Epithelial cell of proximal tubule (primary cell): ENCODE measurements at regions not wholly inside any gene's neighbourhood (a gene's known extent, or its start where the extent isn't known, plus 50 kb on each side); places are given as distances from the start of the nearest gene placed in this dataset.

ENCODE experiments used
- DNase-seq: peaks from one replicate; pipeline ENCODE4 v3.0.0-alpha.2; 2011; ENCODE audit warnings: low read depth
- H3K4me3 ChIP-seq: 2 replicates; pipeline ENCODE4 v1.5.1; 2011; ENCODE audit warnings: low read depth, mild to moderate bottlenecking, low read length
- TF ChIP-seq, protein P1 (sequence below): conservative IDR thresholded peaks from 2 replicates; pipeline ENCODE4 v1.5.1; 2012; ENCODE audit warnings: low read depth, mild to moderate bottlenecking, low read length

DNA sequence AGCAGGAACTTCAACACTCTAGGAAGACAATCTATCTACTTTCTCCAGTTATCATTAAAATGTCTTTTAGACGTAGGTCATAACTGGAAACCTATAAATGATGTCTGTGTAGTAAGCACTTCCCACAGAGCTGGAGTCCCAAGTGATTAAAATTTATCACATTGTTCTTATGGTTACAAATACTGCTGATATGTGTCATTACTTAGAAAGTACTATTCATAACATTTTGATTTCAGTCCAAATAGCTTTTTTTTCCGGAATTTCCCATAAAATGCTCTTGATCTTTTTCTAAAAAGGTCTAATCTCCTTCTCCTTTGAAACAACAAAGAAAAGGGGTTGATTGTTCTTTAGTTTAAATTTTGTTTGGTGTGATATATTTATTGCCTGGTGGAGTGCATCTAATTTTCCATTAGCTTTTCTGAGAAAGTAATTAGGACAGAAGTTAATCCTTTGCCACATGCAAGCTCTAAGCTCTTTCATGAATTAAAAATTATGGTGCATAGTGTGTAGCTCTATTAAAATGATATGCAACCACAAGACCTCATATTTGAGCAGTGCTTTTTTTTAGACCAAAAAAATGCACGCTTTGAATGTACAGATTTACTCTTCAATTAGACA, 132.7 kb upstream of the TCF21 start:
- no peak overlapping the region for H3K4me3 ChIP-seq
- TF ChIP-seq, protein P1, sequence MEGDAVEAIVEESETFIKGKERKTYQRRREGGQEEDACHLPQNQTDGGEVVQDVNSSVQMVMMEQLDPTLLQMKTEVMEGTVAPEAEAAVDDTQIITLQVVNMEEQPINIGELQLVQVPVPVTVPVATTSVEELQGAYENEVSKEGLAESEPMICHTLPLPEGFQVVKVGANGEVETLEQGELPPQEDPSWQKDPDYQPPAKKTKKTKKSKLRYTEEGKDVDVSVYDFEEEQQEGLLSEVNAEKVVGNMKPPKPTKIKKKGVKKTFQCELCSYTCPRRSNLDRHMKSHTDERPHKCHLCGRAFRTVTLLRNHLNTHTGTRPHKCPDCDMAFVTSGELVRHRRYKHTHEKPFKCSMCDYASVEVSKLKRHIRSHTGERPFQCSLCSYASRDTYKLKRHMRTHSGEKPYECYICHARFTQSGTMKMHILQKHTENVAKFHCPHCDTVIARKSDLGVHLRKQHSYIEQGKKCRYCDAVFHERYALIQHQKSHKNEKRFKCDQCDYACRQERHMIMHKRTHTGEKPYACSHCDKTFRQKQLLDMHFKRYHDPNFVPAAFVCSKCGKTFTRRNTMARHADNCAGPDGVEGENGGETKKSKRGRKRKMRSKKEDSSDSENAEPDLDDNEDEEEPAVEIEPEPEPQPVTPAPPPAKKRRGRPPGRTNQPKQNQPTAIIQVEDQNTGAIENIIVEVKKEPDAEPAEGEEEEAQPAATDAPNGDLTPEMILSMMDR = no peak
- DNase-seq = no peak

DNA sequence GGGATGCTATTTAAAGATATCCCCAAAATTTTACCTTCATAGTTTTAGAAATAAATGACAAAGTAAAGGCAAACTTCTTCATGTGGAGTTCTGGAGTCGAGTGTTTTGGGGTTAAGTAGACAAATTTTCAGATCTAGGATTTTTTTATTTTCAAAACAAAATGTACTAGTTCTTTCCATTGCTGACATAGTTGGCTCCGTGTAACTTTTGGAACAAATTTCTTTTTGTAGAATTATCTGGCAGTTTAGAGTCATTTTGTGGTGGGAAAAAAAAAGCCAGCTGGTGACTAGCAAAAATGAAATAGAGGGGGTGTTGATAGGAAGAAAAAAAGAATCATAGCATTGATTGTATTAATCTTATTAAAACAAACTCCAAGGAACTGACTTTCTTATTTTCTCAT, 131.6 kb upstream of the TCF21 start:
- TF ChIP-seq, protein P1 = no peak
- H3K4me3 ChIP-seq = no peak overlapping the region
- DNase-seq = no peak

DNA sequence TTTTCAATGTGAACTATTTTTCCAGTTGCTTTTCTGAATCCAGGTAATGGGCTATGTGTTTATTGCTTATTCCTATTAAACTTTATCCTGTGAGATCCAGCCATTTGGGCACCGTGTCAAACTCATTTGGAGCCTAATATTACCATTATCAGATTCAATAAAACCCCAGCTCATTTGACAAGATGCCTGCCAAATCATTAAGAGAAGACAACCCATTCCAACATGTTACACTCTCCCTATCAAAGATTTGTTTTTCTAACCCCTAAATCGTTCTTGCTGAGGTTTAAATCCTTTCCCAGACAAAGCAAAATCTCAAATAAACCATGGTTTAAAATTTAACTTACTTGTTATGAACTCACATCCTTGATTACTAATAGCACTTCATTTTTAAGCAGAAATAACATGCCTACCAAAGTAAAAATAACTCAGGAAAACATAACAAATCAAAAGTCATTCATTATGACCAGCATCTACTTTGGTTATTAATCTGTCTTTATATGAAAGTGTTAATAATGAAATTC, 130.0 kb upstream of the TCF21 start:
- TF ChIP-seq, protein P1 = no peak
- no peak for DNase-seq
- no peak overlapping the region for H3K4me3 ChIP-seq

DNA sequence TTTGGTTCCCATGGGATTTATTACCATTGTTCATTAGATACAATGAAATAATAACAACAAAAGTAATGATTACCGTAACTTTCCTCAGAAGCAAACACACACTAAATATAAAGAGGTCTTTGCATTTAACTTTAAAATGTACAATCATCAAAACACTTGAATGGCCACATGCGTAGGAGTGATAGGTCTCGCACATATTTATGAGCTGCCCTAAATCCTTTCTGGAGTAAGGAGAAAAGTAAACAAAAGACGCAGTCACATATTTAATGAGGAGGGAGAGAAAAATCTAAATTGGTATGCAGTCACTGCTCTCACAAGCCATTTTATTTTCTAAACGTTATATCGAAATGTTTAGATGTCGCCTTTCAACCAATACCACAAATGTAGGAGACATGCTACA, 129.4 kb upstream of the TCF21 start:
- DNase-seq = no peak
- TF ChIP-seq, protein P1 = no peak
- H3K4me3 ChIP-seq = no peak overlapping the region

DNA sequence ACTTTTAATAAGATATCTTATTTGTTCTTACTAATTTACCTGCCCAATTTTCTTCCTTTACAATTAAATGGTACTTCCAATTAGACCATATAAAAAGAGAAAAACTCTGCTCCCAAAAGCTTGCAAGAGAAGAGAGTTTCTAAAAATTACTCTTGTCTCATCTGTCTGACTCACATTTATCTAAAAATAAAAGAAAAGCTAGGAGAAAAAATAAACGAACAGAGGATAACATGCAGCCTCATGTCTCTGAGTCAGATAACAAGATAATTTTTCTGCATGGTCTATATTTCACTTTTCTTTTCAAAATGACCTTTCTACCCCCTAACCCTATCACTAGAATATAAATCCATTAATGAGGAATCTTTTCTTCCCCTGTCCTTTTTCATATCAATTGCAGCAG, 127.2 kb upstream of the TCF21 start:
- no peak for DNase-seq
- TF ChIP-seq, protein P1 = no peak
- H3K4me3 ChIP-seq = no peak overlapping the region

DNA sequence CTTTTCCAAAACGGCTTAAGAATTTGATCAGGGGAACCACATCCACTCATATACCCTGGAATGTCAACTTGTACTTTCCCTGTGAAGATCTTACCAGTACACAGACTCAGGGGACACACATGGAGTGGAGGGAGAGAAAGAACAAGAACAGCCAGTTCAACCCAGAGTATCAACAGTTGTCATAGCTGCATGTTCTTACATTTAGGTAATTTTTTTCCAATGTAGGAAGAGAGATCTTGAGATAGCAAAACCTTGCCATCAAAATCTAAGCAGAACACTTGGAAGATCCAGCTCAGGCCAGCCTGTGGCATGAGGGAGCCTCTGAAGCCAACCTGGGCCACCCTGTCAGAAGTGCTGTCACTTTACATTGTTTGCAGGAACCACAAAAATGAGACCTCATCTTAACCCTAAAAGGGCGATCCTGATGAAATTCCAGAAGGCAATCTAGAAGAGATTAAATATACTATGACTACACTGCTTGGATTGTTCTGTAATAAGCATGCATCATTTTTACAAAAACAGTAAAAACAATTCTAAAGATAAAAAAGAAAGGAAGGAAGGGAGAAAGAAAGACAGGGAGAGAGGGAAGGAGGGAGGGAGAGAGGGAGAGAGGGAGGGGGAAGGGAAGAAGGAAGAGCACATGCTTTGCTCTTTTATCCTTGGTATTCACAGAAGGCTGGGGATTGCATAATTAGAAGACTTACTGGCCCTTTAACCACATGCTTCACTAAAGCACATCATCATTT, 124.7 kb upstream of the TCF21 start:
- no peak for DNase-seq
- H3K4me3 ChIP-seq = no peak overlapping the region
- TF ChIP-seq, protein P1 = no peak

DNA sequence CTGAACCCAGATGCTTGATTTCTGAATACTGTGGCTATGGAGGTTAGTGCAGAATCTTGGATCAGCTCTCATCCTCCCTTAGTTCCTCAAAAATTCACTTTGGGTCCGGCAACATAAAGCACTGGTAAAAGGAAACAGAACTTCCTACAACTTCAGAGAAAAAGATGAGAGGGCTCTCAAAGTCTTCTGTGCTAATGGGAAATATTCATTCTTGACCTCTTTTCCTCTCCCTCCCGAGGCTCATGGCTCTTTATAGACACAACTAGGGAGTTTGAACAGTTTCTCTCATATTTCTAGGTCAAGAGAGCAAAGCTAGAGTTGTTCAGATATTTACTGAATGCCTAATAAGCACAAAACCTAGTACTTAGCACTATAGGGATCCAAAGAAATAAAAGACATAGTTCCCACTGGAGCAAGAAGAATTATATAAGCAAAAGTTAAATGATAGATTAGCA, 124.1 kb upstream of the TCF21 start:
- DNase-seq = no peak
- no peak overlapping the region for H3K4me3 ChIP-seq
- TF ChIP-seq, protein P1 = no peak
